Endothelial cell of umbilical vein (primary cell): ENCODE measurements at regions not wholly inside any gene's neighbourhood (a gene's known extent, or its start where the extent isn't known, plus 50 kb on each side); places are given as distances from the start of the nearest gene placed in this dataset.

Experiments used
- BruUV-seq: library from RNA; stranded (reverse); fragments of 400-500 nt; replicated peaks from 2 replicates; lab custom pipeline; 2021; lab: Mats Ljungman, UMichigan
- CTCF ChIA-PET: fragments of 300-600, 350-600 bp; sonication (Branson Sonifier 250); formaldehyde crosslinking; loops from one replicate; lab custom pipeline; 2021; ENCODE audit warnings: antibody characterized with exemption, inconsistent platforms; lab: Charles Lee
- POLR2A ChIA-PET: fragments of 300-600, 350-600 bp; sonication (Branson Sonifier 250); formaldehyde crosslinking; loops from one replicate; lab custom pipeline; 2021; ENCODE audit warnings: antibody characterized with exemption, inconsistent platforms; lab: Charles Lee
- DNase-seq: peaks from one replicate; pipeline ENCODE4 v3.0.0-alpha.2; 2011; ENCODE audit warnings: low read depth, low spot score
- FAIRE-seq: peaks from 2 replicates; lab custom pipeline; 2011; peaks lifted over from hg19 to GRCh38; lab: Jason Lieb, UNC
- H2AFZ ChIP-seq: 2 replicates; pipeline ENCODE4 v1.6.0; 2012; ENCODE audit warnings: low read depth, low read length, control low read depth, inconsistent platforms
- H3K27ac ChIP-seq: 2 replicates; pipeline ENCODE4 v1.5.1; 2011; ENCODE audit warnings: low read depth, mild to moderate bottlenecking, control low read depth, low read length, moderate library complexity; ENCODE audit not compliant: insufficient read depth
- H3K27me3 ChIP-seq, 2 experiments: 2 replicates each; pipeline versions ENCODE4 v1.6.0 to v1.6.1; 2011; ENCODE audit warnings: low read length in 2 of 2, mixed read lengths in 1 of 2; ENCODE audit not compliant: control insufficient read depth in 2 of 2, insufficient read depth in 2 of 2
- H3K36me3 ChIP-seq, 2 experiments: 2 replicates in 1 of 2; 3 replicates in 1 of 2; pipeline ENCODE4 v1.5.1; 2011; ENCODE audit warnings: low read length in 2 of 2, mild to moderate bottlenecking in 1 of 2, moderate library complexity in 1 of 2; ENCODE audit not compliant: control insufficient read depth in 2 of 2, insufficient read depth in 2 of 2; ENCODE audit errors: extremely low read depth in 1 of 2
- H3K4me1 ChIP-seq: 3 replicates; pipeline ENCODE4 v1.5.1; 2011; ENCODE audit warnings: mild to moderate bottlenecking, low read length; ENCODE audit not compliant: control insufficient read depth, insufficient read depth; ENCODE audit errors: extremely low read depth
- H3K4me2 ChIP-seq: 2 replicates; pipeline ENCODE4 v1.6.1; 2011; ENCODE audit warnings: low read length, control low read depth, mixed read lengths; ENCODE audit not compliant: insufficient read depth
- H3K4me3 ChIP-seq, 3 experiments: fragments of 200-600 bp in 1 of 3; sonication (generic), shearing (Covaris generic) in 1 of 3; replicated peaks in 1 of 3; 2 replicates each; pipeline ENCODE4 v1.5.1; 2011 to 2016; ENCODE audit warnings: control low read depth in 3 of 3, low read length in 3 of 3, mild to moderate bottlenecking in 2 of 3, inconsistent platforms in 1 of 3, low read depth in 1 of 3, moderate library complexity in 1 of 3; ENCODE audit not compliant: insufficient read depth in 1 of 3
- H3K79me2 ChIP-seq: 2 replicates; pipeline ENCODE4 v1.6.0; 2012; ENCODE audit warnings: low read length, inconsistent platforms; ENCODE audit not compliant: control insufficient read depth, insufficient read depth
- H3K9ac ChIP-seq: replicated peaks from 2 replicates; pipeline ENCODE3; 2011; ENCODE audit warnings: low read length, control low read depth; ENCODE audit not compliant: insufficient read depth; ENCODE audit errors: extremely low read depth
- H3K9me1 ChIP-seq: replicated peaks from 3 replicates; pipeline ENCODE4 v1.6.0; 2011; ENCODE audit warnings: mild to moderate bottlenecking, low read length; ENCODE audit not compliant: control insufficient read depth, insufficient read depth; ENCODE audit errors: extremely low read depth
- H3K9me3 ChIP-seq: replicated peaks from 2 replicates; pipeline ENCODE4 v1.5.1; 2012; ENCODE audit warnings: low read length, inconsistent platforms; ENCODE audit not compliant: control insufficient read depth, insufficient read depth
- H4K20me1 ChIP-seq: replicated peaks from 2 replicates; pipeline ENCODE3; 2011; ENCODE audit warnings: mild to moderate bottlenecking, low read length; ENCODE audit not compliant: control insufficient read depth, insufficient read depth; ENCODE audit errors: extremely low read depth
- CTCF ChIP-seq, 2 donors: IDR thresholded peaks; 1 replicate in 1 of 2; 2 replicates in 1 of 2; pipeline ENCODE4 v1.5.1; 2011; ENCODE audit warnings: low read length in 2 of 2, mild to moderate bottlenecking in 2 of 2, moderate library complexity in 2 of 2, control low read depth in 1 of 2, inconsistent platforms in 1 of 2, low read depth in 1 of 2; ENCODE audit not compliant: insufficient read depth in 1 of 2; ENCODE audit errors: extremely low read depth in 1 of 2
- FOS ChIP-seq: IDR thresholded peaks from 2 replicates; pipeline ENCODE4 v1.6.1; 2011; ENCODE audit warnings: mild to moderate bottlenecking, low read length, moderate library complexity, borderline replicate concordance; ENCODE audit not compliant: insufficient read depth
- POLR2AphosphoS5 ChIP-seq: IDR thresholded peaks from 2 replicates; pipeline ENCODE4 v1.6.1; 2012; ENCODE audit warnings: low read depth, mild to moderate bottlenecking, control low read depth, low read length, moderate library complexity; ENCODE audit not compliant: insufficient read depth
- dilution Hi-C: fragments of 300-500 bp; cut with MboI; formaldehyde crosslinking; loops from one replicate; pipeline ENCODE4 v1.15.0; 2019; ENCODE audit warnings: low sequenced_read_pairs; ENCODE audit not compliant: extremely low pct_ligation_motif_present
- intact Hi-C: fragments of 100-400 bp; cut with micrococcal nuclease; formaldehyde crosslinking; loops from one replicate; pipeline ENCODE4 v1.10.0; 2022

GRCh38 chr6:158262082-158262481, 50.2 kb upstream of the TULP4 start:
- no peak overlapping the region for H3K9ac ChIP-seq
- ChIA-PET CTCF (interaction anchor here (0.7 to 1.9 kb wide), 2 partner anchors 11 to 41 kb away, joined by 3 to 5 read pairs; no protein-coding TSS in a partner anchor), POLR2A (no interaction called here)
- no peaks in the 10 kb centered on the region for H3K4me1 ChIP-seq
- no peaks in the 10 kb centered on the region for H3K9me1 ChIP-seq
- DNase-seq: no peak
- no peaks in the 10 kb centered on the region for H3K27me3 ChIP-seq
- H3K27ac ChIP-seq: no peak overlapping the region
- H3K36me3 ChIP-seq: peaks cover 0 to 7% of the 10 kb centered on the region in 2 experiments
- peaks cover 5% of the 10 kb centered on the region for H3K79me2 ChIP-seq
- no peak overlapping the region for H3K4me2 ChIP-seq
- no peaks in the 10 kb centered on the region for H4K20me1 ChIP-seq
- no TSS peak for BruUV-seq
- dilution Hi-C loops: no loop called here
- no peak for FAIRE-seq
- TF ChIP-seq POLR2AphosphoS5 (no peak), FOS (no peak), CTCF (IDR thresholded peaks at IDR 0.05; ENCODE audit: extremely low read depth in 1 of 2, insufficient read depth in 1 of 2, low read depth in 1 of 2, low read length in 2 of 2) (no peak)
- H3K4me3 ChIP-seq: no peak overlapping the region
- no peak overlapping the region for H2AFZ ChIP-seq
- intact Hi-C loops: no loop called here
- H3K9me3 ChIP-seq: no peaks in the 10 kb centered on the region
